HG03565 (cell line): ENCODE measurements at regions not wholly inside any gene's neighbourhood (a gene's known extent, or its start where the extent isn't known, plus 50 kb on each side); places are given as distances from the start of the nearest gene placed in this dataset.

Experiments used
- ATAC-seq: cut with Tn5 transposase; IDR thresholded peaks from one replicate; pipeline ENCODE4 v1.9.1; 2021; ENCODE audit warnings: mild to moderate bottlenecking, moderate library complexity; ENCODE audit not compliant: unreplicated experiment

DNA sequence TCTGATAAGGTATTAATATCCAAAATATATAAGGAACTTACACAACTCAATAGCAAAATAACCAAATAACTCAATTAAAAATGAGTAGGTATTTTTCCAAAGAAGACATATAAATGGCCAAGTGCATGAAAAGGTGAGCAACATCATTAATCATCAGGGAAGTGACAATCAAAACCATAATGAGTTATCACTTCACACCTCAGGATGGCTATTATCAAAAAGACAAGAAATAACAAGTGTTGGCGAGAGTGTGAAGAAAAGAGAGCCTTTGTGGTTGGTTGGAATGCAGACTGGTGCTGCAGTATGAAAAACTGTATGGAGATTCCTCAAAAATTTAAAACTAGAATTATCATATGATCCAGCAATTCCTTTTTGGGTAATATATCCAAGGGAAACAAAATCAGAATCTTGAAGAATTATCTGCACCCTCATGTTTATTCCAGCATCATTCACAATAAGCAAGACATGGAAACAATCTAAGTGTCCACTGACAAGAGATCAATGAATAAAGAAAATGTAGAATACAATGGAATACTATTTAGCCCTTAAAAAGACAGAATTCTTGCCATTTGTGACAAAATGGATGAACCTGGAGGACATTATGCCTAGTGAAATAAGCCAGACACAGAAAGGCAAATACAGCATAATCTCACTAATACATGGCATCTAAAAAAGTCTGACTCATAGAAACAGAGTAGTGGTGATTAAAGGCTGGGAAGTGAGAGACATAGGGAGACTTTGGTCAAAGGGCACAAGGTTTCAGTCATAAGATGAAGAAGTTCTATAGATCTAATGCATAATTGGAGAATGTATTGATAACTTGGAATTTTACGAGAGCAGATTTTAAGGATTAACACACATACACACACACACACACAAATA is 175.6 kb downstream of the FOXA2 start:
- ATAC-seq: no peak

- no peak for ATAC-seq
Measured at GRCh38 chr20:22407237-22408193, 176.9 kb downstream of the FOXA2 start.

DNA sequence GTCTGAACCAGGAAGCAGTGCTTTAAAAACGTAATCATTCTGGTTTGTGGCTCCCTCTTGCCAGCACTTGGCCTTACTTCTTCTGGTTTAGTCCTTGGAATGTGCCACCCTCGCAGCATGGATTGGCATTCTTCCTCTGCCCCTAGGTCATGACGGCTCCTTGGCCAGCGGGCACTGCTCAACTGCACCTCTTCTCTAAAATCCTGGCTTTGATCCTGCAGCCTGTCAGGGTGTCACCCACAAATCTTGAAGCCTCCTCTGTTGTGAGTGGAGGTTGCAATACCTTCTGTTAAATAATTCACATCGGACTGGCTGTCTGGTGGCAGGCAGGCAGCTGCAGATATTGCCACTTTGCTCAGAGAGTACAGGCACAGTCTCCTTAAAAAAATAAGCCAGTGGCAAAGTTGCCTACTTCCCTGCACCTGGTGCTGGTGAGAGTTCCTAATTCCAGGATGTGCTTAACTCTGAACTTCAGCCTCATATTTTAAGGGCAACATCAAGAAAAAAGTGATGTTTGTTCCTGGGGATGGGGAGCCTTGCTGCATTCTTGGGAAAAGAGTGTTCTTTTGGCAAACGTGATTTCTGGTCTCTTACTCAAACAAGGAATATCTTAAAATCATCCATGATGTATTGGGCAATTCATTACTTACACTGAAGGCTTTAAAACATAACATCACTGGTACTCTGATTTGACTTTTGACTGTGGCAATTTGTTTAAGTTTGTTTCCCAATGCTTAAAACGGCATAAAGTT is 179.8 kb downstream of the FOXA2 start:
- no peak for ATAC-seq

DNA sequence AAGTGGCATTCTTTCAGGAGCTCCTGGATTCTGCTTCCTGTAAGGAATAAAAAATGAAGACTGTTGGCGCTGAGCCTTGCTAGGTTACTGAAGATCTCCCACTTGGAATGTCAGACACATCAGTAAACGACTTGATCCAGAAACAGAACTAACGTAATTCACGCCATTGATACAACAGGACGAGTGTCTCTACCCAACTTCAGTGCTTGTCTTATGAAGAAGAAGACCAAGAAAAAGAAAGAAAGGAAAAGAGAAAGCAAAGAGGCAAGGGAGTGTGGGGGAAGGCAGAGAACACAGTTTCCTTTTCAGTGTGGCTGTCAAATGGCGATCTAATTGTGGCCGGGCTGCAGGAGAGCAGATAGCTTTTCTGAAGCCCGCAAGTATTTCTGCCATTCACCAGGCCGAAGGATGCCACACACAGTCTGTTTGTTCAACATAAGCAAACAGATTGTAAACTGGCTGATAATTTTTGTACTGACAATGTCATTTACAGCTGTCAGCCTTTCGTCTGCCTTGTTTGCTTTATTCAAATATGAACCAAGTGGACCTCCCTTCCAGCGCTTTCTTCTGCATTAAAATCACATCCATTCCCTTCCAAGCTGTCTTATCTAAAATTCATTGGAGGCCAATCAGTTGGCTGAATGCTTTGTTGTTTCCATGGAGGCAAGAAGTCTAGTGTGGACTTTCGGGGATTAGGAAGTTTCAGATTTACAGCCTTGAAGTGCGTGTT is 180.6 kb downstream of the FOXA2 start:
- no peak for ATAC-seq

GRCh38 chr20:22403022-22403631 is 181.2 kb downstream of the FOXA2 start:
- ATAC-seq: no peak

- no peak for ATAC-seq
Measured at GRCh38 chr20:22402550-22402949, 181.8 kb downstream of the FOXA2 start.

GRCh38 chr20:22400440-22400839 is 183.9 kb downstream of the FOXA2 start:
- no peak for ATAC-seq

GRCh38 chr20:22394583-22394982 is 189.8 kb downstream of the FOXA2 start:
- no peak for ATAC-seq

DNA sequence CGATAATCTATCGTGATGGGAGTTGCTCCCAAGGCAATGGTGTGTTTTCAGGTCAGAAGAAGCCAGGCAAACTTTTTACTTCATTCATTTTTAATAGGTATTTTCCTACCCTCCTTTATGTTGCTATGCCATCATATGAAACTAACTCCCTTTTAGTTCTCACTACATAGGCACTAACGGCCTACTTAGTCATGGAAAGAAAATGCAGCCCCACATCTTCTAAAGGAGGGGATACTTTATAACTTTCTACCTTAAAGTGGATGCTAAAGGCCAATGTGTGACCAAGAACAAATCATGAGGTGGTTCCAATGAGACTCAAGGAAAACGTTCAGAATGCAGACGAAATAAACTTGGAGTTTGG is 193.8 kb downstream of the FOXA2 start:
- ATAC-seq: no peak

DNA sequence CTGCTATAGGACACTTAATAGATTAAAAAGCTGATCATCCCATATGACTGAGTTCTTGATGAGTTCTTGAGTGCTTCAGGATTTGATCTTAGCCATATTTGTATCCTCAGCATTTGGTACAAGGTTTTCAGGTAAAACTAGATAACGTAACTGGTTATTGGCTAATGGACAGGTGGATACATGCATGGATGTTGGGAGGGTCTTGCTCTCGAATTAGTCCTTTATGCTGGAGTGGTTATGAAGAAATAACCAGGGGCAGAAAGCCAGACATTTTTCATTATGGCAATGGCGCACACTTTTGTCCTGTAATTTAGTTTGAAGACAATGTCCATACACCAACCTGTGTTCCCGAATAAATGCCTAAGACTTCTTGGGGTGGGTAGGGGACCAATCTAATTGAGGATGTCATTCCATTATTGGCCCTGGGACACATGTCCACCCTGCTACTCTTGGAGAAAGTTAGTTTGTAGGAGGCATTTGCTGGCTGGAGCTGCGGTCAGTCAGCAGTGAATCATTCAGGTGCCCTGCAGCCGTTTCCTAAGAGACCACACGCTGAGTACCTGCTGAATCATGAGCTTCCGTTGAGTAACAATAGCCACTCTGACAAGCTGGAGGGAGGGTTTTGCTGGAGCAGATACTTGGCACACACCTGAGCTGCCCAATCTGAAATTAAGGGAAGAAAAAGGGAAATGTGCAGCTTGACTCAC is 194.4 kb downstream of the FOXA2 start:
- no peak for ATAC-seq

DNA sequence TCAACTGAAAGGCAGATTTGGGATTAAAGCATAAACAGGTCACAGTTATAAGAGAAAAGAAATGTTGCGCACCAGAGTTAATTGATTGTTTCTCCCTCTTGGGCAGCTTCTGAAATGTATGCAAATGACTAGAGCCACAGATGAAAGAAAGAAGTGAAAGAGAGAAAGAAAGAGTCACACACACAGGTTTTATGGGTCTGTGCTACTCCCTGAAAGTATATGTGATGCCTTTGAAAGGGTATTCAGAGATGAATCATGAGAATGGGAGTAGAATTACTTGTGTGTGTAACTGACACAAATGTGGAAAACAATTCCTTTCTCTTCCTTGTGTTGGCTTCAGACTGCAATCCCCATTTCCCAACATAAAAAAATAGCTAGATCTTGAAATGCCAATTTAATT is 196.9 kb downstream of the FOXA2 start:
- ATAC-seq: no peak

DNA sequence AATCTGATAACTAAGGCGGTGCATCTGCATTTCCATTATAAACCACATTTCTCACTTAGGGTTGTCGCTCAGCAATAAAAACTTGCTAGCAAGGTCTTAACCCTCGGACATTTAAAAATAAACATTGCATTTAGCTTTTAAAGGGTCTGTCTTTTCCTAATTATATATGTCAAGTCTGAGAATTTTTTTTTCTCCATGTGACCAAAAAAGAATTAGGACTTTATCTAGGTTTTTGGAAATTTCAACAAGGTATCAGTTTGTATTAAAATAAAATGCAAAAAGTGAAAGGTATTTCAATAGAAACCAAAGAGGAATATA is 198.1 kb downstream of the FOXA2 start:
- no peak for ATAC-seq

DNA sequence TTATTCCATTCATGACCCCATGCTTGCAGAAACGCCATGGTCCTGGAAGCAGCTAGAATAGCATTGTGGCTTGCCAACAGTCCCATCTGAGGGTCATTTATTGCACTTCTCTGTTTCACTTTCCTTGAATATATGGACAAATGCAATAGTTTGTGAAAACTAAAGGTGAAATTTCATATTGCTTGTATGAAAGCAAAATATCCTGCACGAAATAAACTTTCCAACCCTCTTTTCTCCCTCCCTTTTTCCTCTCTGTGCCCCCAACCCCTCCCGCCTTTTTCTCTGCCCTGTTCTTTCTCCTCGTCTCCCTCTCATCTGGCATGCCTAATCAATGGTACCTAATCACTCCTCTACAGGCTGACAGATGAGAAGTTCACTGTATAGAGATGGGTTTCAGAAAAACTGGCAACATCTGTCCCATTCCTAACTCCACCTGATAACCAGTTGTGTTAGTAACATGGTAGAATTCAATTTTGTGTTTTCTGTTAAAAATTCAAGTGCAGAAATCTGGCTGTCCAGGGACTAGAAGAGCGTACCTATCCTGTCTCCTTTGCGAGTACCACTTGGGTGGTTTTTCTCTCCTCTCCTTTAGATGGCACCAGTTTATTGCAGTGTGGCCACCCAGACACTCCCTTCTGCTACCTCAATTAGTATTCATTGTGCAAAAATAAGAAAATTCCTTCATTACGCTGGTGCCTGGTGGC is 198.6 kb downstream of the FOXA2 start:
- ATAC-seq: no peak

GRCh38 chr20:22384978-22385377 is 199.4 kb downstream of the FOXA2 start:
- no peak for ATAC-seq

GRCh38 chr20:22383156-22383555 is 201.2 kb downstream of the FOXA2 start:
- ATAC-seq: no peak

DNA sequence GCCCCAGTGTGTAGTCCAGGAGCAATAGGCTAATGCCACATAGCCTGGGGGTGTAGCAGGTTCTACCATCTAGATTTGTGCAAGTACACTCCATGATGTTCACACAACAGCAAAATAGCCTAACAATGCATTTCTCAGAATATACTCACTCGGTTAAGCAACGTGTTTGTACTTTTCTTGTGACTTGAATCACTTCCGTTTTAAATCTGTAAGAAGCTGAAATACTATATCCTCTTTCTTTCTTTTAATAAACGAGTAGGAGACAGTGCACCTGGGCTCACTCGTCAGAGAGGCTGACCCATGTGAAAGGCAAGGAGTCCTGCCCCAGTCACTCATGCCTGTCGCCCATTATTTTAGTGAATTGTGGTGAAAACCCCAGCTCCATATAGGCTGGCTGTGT is 201.6 kb downstream of the FOXA2 start:
- no peak for ATAC-seq

DNA sequence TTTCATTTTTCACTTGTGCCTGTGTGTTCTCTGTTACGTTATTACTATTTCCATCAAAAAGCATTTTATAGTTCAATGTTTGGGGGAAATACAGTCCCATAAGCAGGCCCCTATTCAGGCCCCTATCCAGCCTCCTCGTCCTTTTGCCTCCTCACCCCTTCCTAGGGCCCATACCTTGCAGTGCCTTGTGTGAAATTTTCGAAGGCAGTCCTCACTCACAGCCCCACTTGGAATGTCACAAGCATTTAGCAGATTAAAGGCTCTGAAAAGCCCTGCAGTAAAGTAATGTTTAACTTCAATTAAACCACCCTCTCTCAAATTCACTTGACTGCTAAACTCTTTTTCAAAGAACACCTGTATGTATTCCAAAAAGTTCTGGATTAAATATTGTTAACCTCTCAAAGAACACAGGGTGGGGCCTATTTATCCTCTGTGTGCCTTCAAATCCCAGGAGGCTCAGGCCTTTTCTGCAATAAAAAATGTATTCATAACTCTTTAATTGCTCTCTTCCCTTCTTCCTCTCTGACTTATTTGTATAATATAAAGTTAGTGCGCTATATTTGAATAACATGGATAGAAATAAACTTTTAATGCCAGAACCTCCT is 202.5 kb downstream of the FOXA2 start:
- ATAC-seq: no peak

DNA sequence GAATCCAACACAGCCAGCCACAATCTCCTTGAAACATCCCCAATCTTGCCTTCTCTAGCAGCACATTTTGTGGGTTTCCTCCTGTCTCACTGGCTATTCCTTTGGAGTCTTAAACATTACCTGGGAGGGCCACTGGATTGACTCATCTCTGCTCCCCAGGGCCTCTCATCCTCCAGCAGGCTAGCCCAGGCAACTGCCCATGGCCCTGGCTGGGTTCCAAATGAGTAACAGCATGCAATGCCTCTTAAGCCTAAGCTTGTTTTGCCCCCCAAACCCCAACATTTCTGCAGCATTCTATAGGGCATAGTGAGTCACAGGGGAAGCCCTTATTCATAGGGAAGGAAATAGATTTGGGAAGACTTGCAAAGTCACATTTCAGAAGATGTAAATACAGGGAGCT is 204.9 kb downstream of the FOXA2 start:
- no peak for ATAC-seq
